Muscle of leg (tissue), 3 donors: ENCODE measurements at regions not wholly inside any gene's neighbourhood (a gene's known extent, or its start where the extent isn't known, plus 50 kb on each side); places are given as distances from the start of the nearest gene placed in this dataset.
"Not testable (repeated sequence)": the region's sequence is repeated elsewhere in the genome, so short reads cannot be mapped to it uniquely, and the experiment has no call there.

Experiments
- DNase-seq: peaks from one replicate; pipeline ENCODE4 v3.0.0; 2013
- H3K27ac ChIP-seq: one replicate; pipeline ENCODE4 v1.5.1; 2013; ENCODE audit warnings: mild to moderate bottlenecking, low read length, control low read depth
- H3K27me3 ChIP-seq: one replicate; pipeline ENCODE4 v1.6.1; 2013; ENCODE audit warnings: low read length; ENCODE audit not compliant: control insufficient read depth, insufficient read depth
- H3K36me3 ChIP-seq: one replicate; pipeline ENCODE4 v1.6.1; 2013; ENCODE audit warnings: low read length; ENCODE audit not compliant: control insufficient read depth, insufficient read depth
- H3K4me1 ChIP-seq: one replicate; pipeline ENCODE4 v1.6.1; 2013; ENCODE audit warnings: low read length; ENCODE audit not compliant: control insufficient read depth, insufficient read depth
- H3K4me3 ChIP-seq: one replicate; pipeline ENCODE4 v1.5.1; 2013; ENCODE audit warnings: low read length, control low read depth
- H3K9me3 ChIP-seq: replicated peaks from 2 replicates; pipeline ENCODE4 v1.6.1; 2013; ENCODE audit warnings: low read depth, low read length; ENCODE audit not compliant: control insufficient read depth
- WGBS: methylation state at CpG from one replicate; pipeline ENCODE4 v1.1.5; 2013; ENCODE audit warnings: missing lambda C conversion rate; ENCODE audit not compliant: insufficient coverage; 5-methylcytosine and 5-hydroxymethylcytosine counted together

- H3K4me3 ChIP-seq, result no peak overlapping the region
- no peak overlapping the region for H3K27ac ChIP-seq
- no peak for DNase-seq
- H3K27me3 ChIP-seq, result no peaks in the 10 kb centered on the region
- no peaks in the 10 kb centered on the region for H3K36me3 ChIP-seq
- no peaks in the 10 kb centered on the region for H3K4me1 ChIP-seq
- no peaks in the 10 kb centered on the region for H3K9me3 ChIP-seq
- WGBS, result 40% methylated on average over 1 of the region's 3 CpGs
Observed at GRCh38 chr3:168693870-168694269, 598.1 kb upstream of the GOLIM4 start.

- H3K4me3 ChIP-seq, result no peak overlapping the region
- H3K4me1 ChIP-seq, result no peaks in the 10 kb centered on the region
- no peaks in the 10 kb centered on the region for H3K36me3 ChIP-seq
- DNase-seq, result no peak
- WGBS, result no CpG with 5 or more reads among the region's 5 CpGs
- H3K27ac ChIP-seq, result no peak overlapping the region
- no peaks in the 10 kb centered on the region for H3K9me3 ChIP-seq
- H3K27me3 ChIP-seq, result no peaks in the 10 kb centered on the region
Observed at GRCh38 chr3:168688267-168688666, 592.5 kb upstream of the GOLIM4 start.

- Histone ChIP-seq H3K9me3 (no peaks in the 10 kb centered on the region), H3K4me3 (no peak overlapping the region), H3K27ac (no peak overlapping the region), H3K27me3 (no peaks in the 10 kb centered on the region), H3K36me3 (no peaks in the 10 kb centered on the region), H3K4me1 (no peaks in the 10 kb centered on the region)
- WGBS, result 74% methylated on average over 3 of the region's 6 CpGs
- DNase-seq, result no peak
Observed at GRCh38 chr3:168684519-168684918, 588.8 kb upstream of the GOLIM4 start.

GRCh38 chr3:168678730-168679129, 583.0 kb upstream of the GOLIM4 start:
- Histone ChIP-seq H3K27ac (no peak overlapping the region), H3K27me3 (no peaks in the 10 kb centered on the region), H3K4me1 (no peaks in the 10 kb centered on the region), H3K4me3 (no peak overlapping the region), H3K36me3 (no peaks in the 10 kb centered on the region), H3K9me3 (no peaks in the 10 kb centered on the region)
- no CpG with 5 or more reads among the region's 1 CpG for WGBS
- DNase-seq, result no peak

GRCh38 chr3:168671091-168671490, 575.4 kb upstream of the GOLIM4 start:
- Histone ChIP-seq H3K27ac (no peak overlapping the region), H3K4me1 (no peaks in the 10 kb centered on the region), H3K9me3 (no peaks in the 10 kb centered on the region), H3K36me3 (no peaks in the 10 kb centered on the region), H3K27me3 (no peaks in the 10 kb centered on the region), H3K4me3 (no peak overlapping the region)
- no peak for DNase-seq
- WGBS, result 78% methylated on average over 3 of the region's 5 CpGs

GRCh38 chr3:168660879-168661657, 565.3 kb upstream of the GOLIM4 start:
- not testable (repeated sequence) for H3K4me1 ChIP-seq, H3K27ac ChIP-seq, H3K36me3 ChIP-seq, H3K4me3 ChIP-seq, H3K9me3 ChIP-seq, H3K27me3 ChIP-seq, DNase-seq
- no CpG with 5 or more reads among the region's 6 CpGs for WGBS

GRCh38 chr3:168659015-168659414, 563.3 kb upstream of the GOLIM4 start:
- no peaks in the 10 kb centered on the region for H3K36me3 ChIP-seq
- H3K4me3 ChIP-seq, result no peak overlapping the region
- no peak for DNase-seq
- H3K27ac ChIP-seq, result no peak overlapping the region
- H3K4me1 ChIP-seq, result no peaks in the 10 kb centered on the region
- H3K27me3 ChIP-seq, result no peaks in the 10 kb centered on the region
- H3K9me3 ChIP-seq, result peaks cover 2% of the 10 kb centered on the region

- WGBS, result no CpG with 5 or more reads among the region's 1 CpG
Observed at GRCh38 chr3:168655611-168656010, 559.9 kb upstream of the GOLIM4 start.

GRCh38 chr3:168654700-168655099, 559.0 kb upstream of the GOLIM4 start:
- H3K9me3 ChIP-seq, result no peaks in the 10 kb centered on the region
- H3K4me1 ChIP-seq, result no peaks in the 10 kb centered on the region
- WGBS, result no CpG with 5 or more reads among the region's 2 CpGs
- no peaks in the 10 kb centered on the region for H3K27me3 ChIP-seq
- H3K4me3 ChIP-seq, result no peak overlapping the region
- H3K36me3 ChIP-seq, result no peaks in the 10 kb centered on the region
- no peak overlapping the region for H3K27ac ChIP-seq
- no peak for DNase-seq

More at GRCh38 chr3:168655611-168656010, 559.9 kb upstream of the GOLIM4 start:
- Histone ChIP-seq H3K9me3 (no peaks in the 10 kb centered on the region), H3K27ac (no peak overlapping the region), H3K36me3 (no peaks in the 10 kb centered on the region), H3K27me3 (no peaks in the 10 kb centered on the region), H3K4me1 (no peaks in the 10 kb centered on the region), H3K4me3 (no peak overlapping the region)
- DNase-seq, result no peak

GRCh38 chr3:168653255-168653654, 557.5 kb upstream of the GOLIM4 start:
- Histone ChIP-seq H3K4me1 (no peaks in the 10 kb centered on the region), H3K27me3 (no peaks in the 10 kb centered on the region), H3K9me3 (no peaks in the 10 kb centered on the region), H3K4me3 (no peak overlapping the region), H3K27ac (no peak overlapping the region), H3K36me3 (no peaks in the 10 kb centered on the region)
- no peak for DNase-seq
- WGBS, result no CpG with 5 or more reads among the region's 1 CpG

GRCh38 chr3:168648321-168648720, 552.6 kb upstream of the GOLIM4 start:
- Histone ChIP-seq H3K27me3 (no peaks in the 10 kb centered on the region), H3K27ac (no peak overlapping the region), H3K4me1 (no peaks in the 10 kb centered on the region), H3K4me3 (no peak overlapping the region), H3K9me3 (no peaks in the 10 kb centered on the region), H3K36me3 (no peaks in the 10 kb centered on the region)
- DNase-seq, result no peak
- WGBS, result no CpG with 5 or more reads among the region's 3 CpGs
